Activated CD4-positive, alpha-beta T cell treated with anti-CD3 and anti-CD28 coated beads, Interleukin-2, amount 10 ng/mL, durations not matched to agents 24 days and 14 days (primary cell): ENCODE measurements at regions not wholly inside any gene's neighbourhood (a gene's known extent, or its start where the extent isn't known, plus 50 kb on each side); places are given as distances from the start of the nearest gene placed in this dataset.
"Not testable (repeated sequence)": the region's sequence is repeated elsewhere in the genome, so short reads cannot be mapped to it uniquely, and the experiment has no call there.

Experiments used
- DNase-seq: peaks from one replicate; pipeline ENCODE4 v3.0.0; 2022
- H3K27ac Mint-ChIP-seq: one replicate; pipeline ENCODE4 v1.8.0; 2022; ENCODE audit warnings: mild to moderate bottlenecking, mixed read lengths
- H3K27me3 Mint-ChIP-seq: one replicate; pipeline ENCODE4 v1.8.0; 2022; ENCODE audit warnings: mixed read lengths
- H3K36me3 Mint-ChIP-seq: one replicate; pipeline ENCODE4 v1.8.0; 2022; ENCODE audit warnings: low read depth, mild to moderate bottlenecking, mixed read lengths
- H3K4me1 Mint-ChIP-seq: one replicate; pipeline ENCODE4 v1.8.0; 2021; ENCODE audit warnings: mixed read lengths
- H3K4me3 Mint-ChIP-seq: one replicate; pipeline ENCODE4 v1.8.0; 2022; ENCODE audit warnings: mild to moderate bottlenecking, moderate library complexity, mixed read lengths
- H3K9me3 Mint-ChIP-seq: one replicate; pipeline ENCODE4 v1.8.0; 2021; ENCODE audit warnings: mixed read lengths
- intact Hi-C: fragments of 100-400 bp; cut with micrococcal nuclease; formaldehyde crosslinking; loops from one replicate; pipeline ENCODE4 v1.15.1; 2023

- DNase-seq, result no peak
- H3K4me1 Mint-ChIP-seq, result no peaks in the 10 kb centered on the region
- no peak overlapping the region for H3K4me3 Mint-ChIP-seq
- no peaks in the 10 kb centered on the region for H3K9me3 Mint-ChIP-seq
- H3K36me3 Mint-ChIP-seq, result no peaks in the 10 kb centered on the region
- H3K27ac Mint-ChIP-seq, result no peak overlapping the region
- no peaks in the 10 kb centered on the region for H3K27me3 Mint-ChIP-seq
- intact Hi-C loops, result no loop called here
Observed at GRCh38 chr1:143610196-143610595, 361.6 kb downstream of the FAM72C start.

GRCh38 chr1:143604887-143605286 is 366.9 kb downstream of the FAM72C start:
- Mint-ChIP-seq H3K27ac (no peak overlapping the region), H3K4me3 (no peak overlapping the region), H3K4me1 (no peaks in the 10 kb centered on the region), H3K9me3 (no peaks in the 10 kb centered on the region), H3K36me3 (no peaks in the 10 kb centered on the region), H3K27me3 (no peaks in the 10 kb centered on the region)
- intact Hi-C loops, result no loop called here
- no peak for DNase-seq

- H3K27ac Mint-ChIP-seq, result no peak overlapping the region
- H3K4me3 Mint-ChIP-seq, result no peak overlapping the region
- no peaks in the 10 kb centered on the region for H3K4me1 Mint-ChIP-seq
- H3K9me3 Mint-ChIP-seq, result no peaks in the 10 kb centered on the region
- no peaks in the 10 kb centered on the region for H3K36me3 Mint-ChIP-seq
- no peak for DNase-seq
- H3K27me3 Mint-ChIP-seq, result no peaks in the 10 kb centered on the region
- intact Hi-C loops, result no loop called here
Observed at GRCh38 chr1:143584508-143584907, 387.3 kb downstream of the FAM72C start.

- Mint-ChIP-seq H3K27ac (no peak overlapping the region), H3K36me3 (no peaks in the 10 kb centered on the region), H3K4me1 (no peaks in the 10 kb centered on the region), H3K27me3 (no peaks in the 10 kb centered on the region), H3K9me3 (no peaks in the 10 kb centered on the region), H3K4me3 (no peak overlapping the region)
- intact Hi-C loops, result no loop called here
- DNase-seq, result no peak
Observed at GRCh38 chr1:143574891-143575520, 396.8 kb downstream of the FAM72C start.

- H3K9me3 Mint-ChIP-seq, H3K4me3 Mint-ChIP-seq, intact Hi-C loops, H3K27me3 Mint-ChIP-seq, H3K27ac Mint-ChIP-seq, H3K36me3 Mint-ChIP-seq, DNase-seq, H3K4me1 Mint-ChIP-seq: not testable (repeated sequence)
Observed at GRCh38 chr1:143572661-143573060, 399.1 kb downstream of the FAM72C start.

GRCh38 chr1:143563761-143564160 is 408.0 kb downstream of the FAM72C start:
- H3K27me3 Mint-ChIP-seq, H3K4me1 Mint-ChIP-seq, H3K9me3 Mint-ChIP-seq, intact Hi-C loops, DNase-seq, H3K27ac Mint-ChIP-seq, H3K36me3 Mint-ChIP-seq, H3K4me3 Mint-ChIP-seq: not testable (repeated sequence)

- intact Hi-C loops, result no loop called here
- DNase-seq, result peak; percentile 17
- Mint-ChIP-seq H3K27me3 (no peaks in the 10 kb centered on the region), H3K27ac (no peak overlapping the region), H3K4me1 (no peaks in the 10 kb centered on the region), H3K4me3 (no peak overlapping the region), H3K9me3 (no peaks in the 10 kb centered on the region), H3K36me3 (no peaks in the 10 kb centered on the region)
Observed at GRCh38 chr1:143553627-143554026, 418.2 kb downstream of the FAM72C start.

GRCh38 chr1:143504703-143505102 is 467.1 kb downstream of the FAM72C start:
- H3K4me3 Mint-ChIP-seq, DNase-seq, intact Hi-C loops, H3K4me1 Mint-ChIP-seq, H3K27ac Mint-ChIP-seq: not testable (repeated sequence)
- Mint-ChIP-seq H3K36me3 (peaks cover 14% of the 10 kb centered on the region), H3K9me3 (peaks cover 28% of the 10 kb centered on the region), H3K27me3 (peaks cover 15% of the 10 kb centered on the region)

- peaks cover 15% of the 10 kb centered on the region for H3K27me3 Mint-ChIP-seq
- H3K4me3 Mint-ChIP-seq, intact Hi-C loops, H3K4me1 Mint-ChIP-seq, DNase-seq: not testable (repeated sequence)
- H3K27ac Mint-ChIP-seq, result peak overlapping the region; percentile 23
- peaks cover 28% of the 10 kb centered on the region for H3K9me3 Mint-ChIP-seq
- H3K36me3 Mint-ChIP-seq, result peaks cover 14% of the 10 kb centered on the region
Observed at GRCh38 chr1:143504080-143504479, 467.7 kb downstream of the FAM72C start.

GRCh38 chr1:143503048-143503447 is 468.7 kb downstream of the FAM72C start:
- not testable (repeated sequence) for H3K4me3 Mint-ChIP-seq

GRCh38 chr1:143502038-143502437 is 469.7 kb downstream of the FAM72C start:
- Mint-ChIP-seq H3K27ac (peak overlapping the region; percentile 2), H3K27me3 (peaks cover 15% of the 10 kb centered on the region)
- not testable (repeated sequence) for H3K4me3 Mint-ChIP-seq

More at GRCh38 chr1:143503048-143503447, 468.7 kb downstream of the FAM72C start:
- H3K27me3 Mint-ChIP-seq, result peaks cover 15% of the 10 kb centered on the region
- H3K4me1 Mint-ChIP-seq, H3K27ac Mint-ChIP-seq, intact Hi-C loops, DNase-seq: not testable (repeated sequence)
- peaks cover 28% of the 10 kb centered on the region for H3K9me3 Mint-ChIP-seq
- H3K36me3 Mint-ChIP-seq, result peaks cover 14% of the 10 kb centered on the region

GRCh38 chr1:143498059-143498749 is 473.6 kb downstream of the FAM72C start:
- intact Hi-C loops, H3K4me1 Mint-ChIP-seq, H3K4me3 Mint-ChIP-seq, H3K27ac Mint-ChIP-seq: not testable (repeated sequence)
- DNase-seq, result peak; percentile 57
- peaks cover 10% of the 10 kb centered on the region for H3K36me3 Mint-ChIP-seq
- H3K9me3 Mint-ChIP-seq, result peaks cover 15% of the 10 kb centered on the region
- H3K27me3 Mint-ChIP-seq, result peaks cover 10% of the 10 kb centered on the region

More at GRCh38 chr1:143502038-143502437, 469.7 kb downstream of the FAM72C start:
- H3K4me1 Mint-ChIP-seq, intact Hi-C loops, DNase-seq: not testable (repeated sequence)
- H3K9me3 Mint-ChIP-seq, result peaks cover 28% of the 10 kb centered on the region
- peaks cover 14% of the 10 kb centered on the region for H3K36me3 Mint-ChIP-seq

GRCh38 chr1:143497374-143497747 is 474.4 kb downstream of the FAM72C start:
- peak; percentile 57 for DNase-seq
- no peak overlapping the region for H3K4me3 Mint-ChIP-seq
- intact Hi-C loops, result no loop called here
- H3K36me3 Mint-ChIP-seq, result peaks cover 3% of the 10 kb centered on the region
- H3K9me3 Mint-ChIP-seq, result peaks cover 7% of the 10 kb centered on the region
- H3K4me1 Mint-ChIP-seq, result no peaks in the 10 kb centered on the region
- peaks cover 6% of the 10 kb centered on the region for H3K27me3 Mint-ChIP-seq
- H3K27ac Mint-ChIP-seq, result no peak overlapping the region

GRCh38 chr1:143496526-143497373 is 475.0 kb downstream of the FAM72C start:
- peak; percentile 46 for DNase-seq
- H3K4me1 Mint-ChIP-seq, H3K9me3 Mint-ChIP-seq, H3K36me3 Mint-ChIP-seq, H3K4me3 Mint-ChIP-seq, H3K27ac Mint-ChIP-seq, intact Hi-C loops, H3K27me3 Mint-ChIP-seq: not testable (repeated sequence)
